GM19043 (cell line): ENCODE measurements at regions not wholly inside any gene's neighbourhood (a gene's known extent, or its start where the extent isn't known, plus 50 kb on each side); places are given as distances from the start of the nearest gene placed in this dataset.
"Not testable (repeated sequence)": the region's sequence is repeated elsewhere in the genome, so short reads cannot be mapped to it uniquely, and the experiment has no call there.

ENCODE experiments used
- ATAC-seq: cut with Tn5 transposase; IDR thresholded peaks from one replicate; pipeline ENCODE4 v1.9.1; 2021; ENCODE audit warnings: low read depth; ENCODE audit not compliant: unreplicated experiment

- ATAC-seq: no peak
Observed at GRCh38 chr7:155944901-155945300, 132.6 kb upstream of the SHH start.

- no peak for ATAC-seq
Observed at GRCh38 chr7:155943251-155943899, 131.1 kb upstream of the SHH start.

- ATAC-seq: no peak
Observed at GRCh38 chr7:155942226-155942950, 130.1 kb upstream of the SHH start.

GRCh38 chr7:155941688-155942087, 129.4 kb upstream of the SHH start:
- ATAC-seq: no peak

GRCh38 chr7:155939350-155939749, 127.1 kb upstream of the SHH start:
- no peak for ATAC-seq

GRCh38 chr7:155938129-155938528, 125.9 kb upstream of the SHH start:
- ATAC-seq: no peak

- ATAC-seq: no peak
Observed at GRCh38 chr7:155935726-155936125, 123.5 kb upstream of the SHH start.

- ATAC-seq: no peak
Observed at GRCh38 chr7:155935005-155935557, 122.8 kb upstream of the SHH start.

- ATAC-seq: not testable (repeated sequence)
Observed at GRCh38 chr7:155932324-155932723, 120.1 kb upstream of the SHH start.

GRCh38 chr7:155931396-155932085, 119.3 kb upstream of the SHH start:
- ATAC-seq: no peak

GRCh38 chr7:155930527-155930926, 118.3 kb upstream of the SHH start:
- ATAC-seq: no peak

- no peak for ATAC-seq
Observed at GRCh38 chr7:155930061-155930460, 117.8 kb upstream of the SHH start.

GRCh38 chr7:155928583-155928982, 116.3 kb upstream of the SHH start:
- ATAC-seq: no peak

- ATAC-seq: no peak
Observed at GRCh38 chr7:155927905-155928304, 115.6 kb upstream of the SHH start.

- ATAC-seq: no peak
Observed at GRCh38 chr7:155925682-155926081, 113.4 kb upstream of the SHH start.

- no peak for ATAC-seq
Observed at GRCh38 chr7:155922067-155922816, 110.0 kb upstream of the SHH start.

GRCh38 chr7:155921804-155922066, 109.5 kb upstream of the SHH start:
- ATAC-seq: no peak

GRCh38 chr7:155921086-155921803, 109.0 kb upstream of the SHH start:
- no peak for ATAC-seq

GRCh38 chr7:155920068-155920461, 107.8 kb upstream of the SHH start:
- no peak for ATAC-seq

GRCh38 chr7:155919391-155920067, 107.3 kb upstream of the SHH start:
- no peak for ATAC-seq
